NCI-H345 (cell line): ENCODE measurements at regions not wholly inside any gene's neighbourhood (a gene's known extent, or its start where the extent isn't known, plus 50 kb on each side); places are given as distances from the start of the nearest gene placed in this dataset.

Source experiments
- DNase-seq: peaks from one replicate; lab custom pipeline; 2025; lab: John Stamatoyannopoulos, UW

- no peak for DNase-seq
Measured at GRCh38 chr18:38415811-38416210, 850.2 kb upstream of the CELF4 start.

- DNase-seq: no peak
Measured at GRCh38 chr18:38413193-38413592, 847.6 kb upstream of the CELF4 start.

GRCh38 chr18:38406607-38407006 lies 841.0 kb upstream of the CELF4 start:
- no peak for DNase-seq

GRCh38 chr18:38402509-38402908 lies 836.9 kb upstream of the CELF4 start:
- no peak for DNase-seq

- no peak for DNase-seq
Measured at GRCh38 chr18:38397094-38397493, 831.5 kb upstream of the CELF4 start.

GRCh38 chr18:38386146-38386545 lies 820.5 kb upstream of the CELF4 start:
- DNase-seq: no peak

- DNase-seq: no peak
Measured at GRCh38 chr18:38369772-38370690, 804.4 kb upstream of the CELF4 start.

GRCh38 chr18:38368886-38369285 lies 803.3 kb upstream of the CELF4 start:
- no peak for DNase-seq

- no peak for DNase-seq
Measured at GRCh38 chr18:38368246-38368645, 802.6 kb upstream of the CELF4 start.

- DNase-seq: no peak
Measured at GRCh38 chr18:38367473-38367872, 801.9 kb upstream of the CELF4 start.

- peak; percentile 43 for DNase-seq
Measured at GRCh38 chr18:38362286-38362792, 796.7 kb upstream of the CELF4 start.

GRCh38 chr18:38358805-38359657 lies 793.4 kb upstream of the CELF4 start:
- no peak for DNase-seq

- DNase-seq: no peak
Measured at GRCh38 chr18:38353149-38353548, 787.6 kb upstream of the CELF4 start.

GRCh38 chr18:38350141-38350540 lies 784.5 kb upstream of the CELF4 start:
- DNase-seq: no peak

- DNase-seq: no peak
Measured at GRCh38 chr18:38330573-38330972, 765.0 kb upstream of the CELF4 start.

- DNase-seq: no peak
Measured at GRCh38 chr18:38329145-38329544, 763.5 kb upstream of the CELF4 start.

GRCh38 chr18:38322206-38322605 lies 756.6 kb upstream of the CELF4 start:
- no peak for DNase-seq

- DNase-seq: no peak
Measured at GRCh38 chr18:38321262-38321661, 755.7 kb upstream of the CELF4 start.

GRCh38 chr18:38318416-38318815 lies 752.8 kb upstream of the CELF4 start:
- DNase-seq: no peak

GRCh38 chr18:38313831-38314230 lies 748.2 kb upstream of the CELF4 start:
- DNase-seq: no peak

- DNase-seq: no peak
Measured at GRCh38 chr18:38312532-38312931, 746.9 kb upstream of the CELF4 start.

GRCh38 chr18:38310936-38311335 lies 745.3 kb upstream of the CELF4 start:
- DNase-seq: no peak

GRCh38 chr18:38307914-38308313 lies 742.3 kb upstream of the CELF4 start:
- DNase-seq: no peak
